Tibial artery (tissue), 4 donors: ENCODE measurements at regions not wholly inside any gene's neighbourhood (a gene's known extent, or its start where the extent isn't known, plus 50 kb on each side); places are given as distances from the start of the nearest gene placed in this dataset.

Experiments used
- DNase-seq, 2 donors: peaks; one replicate each; pipeline ENCODE4 v3.0.0-alpha.2; 2019
- H3K27ac ChIP-seq, 2 donors: fragments of 200-600 bp; sonication (generic) in 1 of 2; 1 replicate in 1 of 2; 2 replicates in 1 of 2; pipeline ENCODE4 v1.5.1; 2018 to 2019; ENCODE audit warnings: mild to moderate bottlenecking in 1 of 2
- H3K27me3 ChIP-seq, 2 donors: fragments of 200-600 bp; sonication (generic) in 1 of 2; one replicate each; pipeline versions ENCODE4 v1.5.1 to v1.6.0; 2016 to 2019
- H3K36me3 ChIP-seq, 3 donors: fragments of 200-600 bp; sonication (generic) in 2 of 3; one replicate each; pipeline ENCODE4 v1.5.1; 2016 to 2019; ENCODE audit warnings: mild to moderate bottlenecking in 2 of 3
- H3K4me1 ChIP-seq, 4 donors: fragments of 200-600 bp; sonication (generic) in 2 of 4; 1 replicate in 3 of 4; 2 replicates in 1 of 4; pipeline ENCODE4 v1.5.1; 2016 to 2019
- H3K4me3 ChIP-seq, 2 donors: fragments of 200-600 bp; sonication (generic) in 1 of 2; 1 replicate in 1 of 2; 2 replicates in 1 of 2; pipeline ENCODE4 v1.5.1; 2018 to 2019; ENCODE audit warnings: mild to moderate bottlenecking in 2 of 2
- H3K9me3 ChIP-seq, 3 donors: fragments of 200-600 bp; sonication (generic) in 1 of 3; one replicate each; pipeline ENCODE4 v1.5.1; 2016 to 2019
- intact Hi-C: fragments of 100-400 bp; cut with DNase I; formaldehyde crosslinking; loops from one replicate; pipeline ENCODE4 v1.15.0; 2023; ENCODE audit warnings: low total_unique reads
- TF ChIP-seq, protein P1 (sequence below), 2 experiments: fragments of 200-600 bp in 1 of 2; fragments of 450-650 bp in 1 of 2; IDR thresholded peaks; one replicate each; pipeline ENCODE4 v1.5.1; 2017 to 2019; ENCODE audit warnings: antibody characterized with exemption in 2 of 2, mild to moderate bottlenecking in 1 of 2, moderate library complexity in 1 of 2

DNA sequence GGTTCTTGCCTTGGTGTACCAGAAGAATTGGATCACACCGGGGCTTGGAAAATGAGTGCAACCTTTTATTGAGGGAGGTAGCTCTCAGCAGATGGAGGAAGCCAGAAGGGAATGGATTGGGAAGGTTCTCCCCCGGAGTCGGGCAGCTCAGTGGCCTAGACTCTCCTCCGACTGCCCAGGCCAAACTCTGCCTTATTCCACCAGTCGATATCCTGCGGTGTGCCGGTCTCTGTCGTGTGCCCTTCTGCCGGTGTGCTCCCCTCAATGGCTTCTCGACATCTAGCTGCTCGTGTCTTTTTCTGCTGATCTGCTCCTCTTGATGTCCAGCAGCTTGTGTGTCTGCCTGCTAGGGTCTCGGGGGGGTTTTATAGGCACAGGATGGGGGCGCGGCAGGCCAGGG is 87.4 kb upstream of the CCL21 start:
- Histone ChIP-seq H3K9me3 (no peaks in the 10 kb centered on the region), H3K4me3 (no peak overlapping the region), H3K36me3 (no peaks in the 10 kb centered on the region), H3K27ac (no peak overlapping the region), H3K4me1 (no peaks in the 10 kb centered on the region), H3K27me3 (no peaks in the 10 kb centered on the region)
- DNase-seq = no peak
- TF ChIP-seq, protein P1, sequence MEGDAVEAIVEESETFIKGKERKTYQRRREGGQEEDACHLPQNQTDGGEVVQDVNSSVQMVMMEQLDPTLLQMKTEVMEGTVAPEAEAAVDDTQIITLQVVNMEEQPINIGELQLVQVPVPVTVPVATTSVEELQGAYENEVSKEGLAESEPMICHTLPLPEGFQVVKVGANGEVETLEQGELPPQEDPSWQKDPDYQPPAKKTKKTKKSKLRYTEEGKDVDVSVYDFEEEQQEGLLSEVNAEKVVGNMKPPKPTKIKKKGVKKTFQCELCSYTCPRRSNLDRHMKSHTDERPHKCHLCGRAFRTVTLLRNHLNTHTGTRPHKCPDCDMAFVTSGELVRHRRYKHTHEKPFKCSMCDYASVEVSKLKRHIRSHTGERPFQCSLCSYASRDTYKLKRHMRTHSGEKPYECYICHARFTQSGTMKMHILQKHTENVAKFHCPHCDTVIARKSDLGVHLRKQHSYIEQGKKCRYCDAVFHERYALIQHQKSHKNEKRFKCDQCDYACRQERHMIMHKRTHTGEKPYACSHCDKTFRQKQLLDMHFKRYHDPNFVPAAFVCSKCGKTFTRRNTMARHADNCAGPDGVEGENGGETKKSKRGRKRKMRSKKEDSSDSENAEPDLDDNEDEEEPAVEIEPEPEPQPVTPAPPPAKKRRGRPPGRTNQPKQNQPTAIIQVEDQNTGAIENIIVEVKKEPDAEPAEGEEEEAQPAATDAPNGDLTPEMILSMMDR (IDR thresholded peaks at IDR 0.05) = no peak
- intact Hi-C loops = no loop called here

GRCh38 chr9:34796924-34797323 is 87.0 kb upstream of the CCL21 start:
- Histone ChIP-seq H3K4me3 (no peak overlapping the region), H3K27me3 (no peaks in the 10 kb centered on the region), H3K9me3 (no peaks in the 10 kb centered on the region), H3K27ac (no peak overlapping the region), H3K4me1 (no peaks in the 10 kb centered on the region), H3K36me3 (no peaks in the 10 kb centered on the region)
- intact Hi-C loops = no loop called here
- DNase-seq = no peak
- TF ChIP-seq, protein P1 (IDR thresholded peaks at IDR 0.05) = no peak

DNA sequence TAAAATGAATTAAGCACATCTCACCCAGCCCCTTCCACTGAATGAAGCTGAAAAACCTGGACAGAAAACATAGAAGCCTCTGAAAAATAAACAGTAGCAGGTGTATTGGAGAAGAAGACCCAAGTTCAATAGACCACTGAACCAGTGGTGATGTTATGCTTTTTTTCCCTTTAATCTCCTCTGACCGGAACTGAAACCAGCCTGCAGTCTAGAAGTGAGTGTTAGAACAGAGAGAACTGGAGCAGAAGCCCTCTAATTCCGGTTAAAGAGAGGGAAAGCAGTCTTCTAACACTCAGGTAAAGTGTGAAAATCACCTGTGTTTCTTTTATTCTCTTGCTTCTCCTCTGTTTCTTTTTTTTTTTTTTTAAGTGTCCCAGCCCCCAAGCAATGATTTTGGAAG is 83.5 kb upstream of the CCL21 start:
- H3K9me3 ChIP-seq = no peaks in the 10 kb centered on the region
- no peaks in the 10 kb centered on the region for H3K36me3 ChIP-seq
- intact Hi-C loops = no loop called here
- no peak overlapping the region for H3K27ac ChIP-seq
- TF ChIP-seq, protein P1 (IDR thresholded peaks at IDR 0.05) = no peak
- no peak overlapping the region for H3K4me3 ChIP-seq
- DNase-seq = no peak
- H3K27me3 ChIP-seq = no peaks in the 10 kb centered on the region
- H3K4me1 ChIP-seq = no peaks in the 10 kb centered on the region

DNA sequence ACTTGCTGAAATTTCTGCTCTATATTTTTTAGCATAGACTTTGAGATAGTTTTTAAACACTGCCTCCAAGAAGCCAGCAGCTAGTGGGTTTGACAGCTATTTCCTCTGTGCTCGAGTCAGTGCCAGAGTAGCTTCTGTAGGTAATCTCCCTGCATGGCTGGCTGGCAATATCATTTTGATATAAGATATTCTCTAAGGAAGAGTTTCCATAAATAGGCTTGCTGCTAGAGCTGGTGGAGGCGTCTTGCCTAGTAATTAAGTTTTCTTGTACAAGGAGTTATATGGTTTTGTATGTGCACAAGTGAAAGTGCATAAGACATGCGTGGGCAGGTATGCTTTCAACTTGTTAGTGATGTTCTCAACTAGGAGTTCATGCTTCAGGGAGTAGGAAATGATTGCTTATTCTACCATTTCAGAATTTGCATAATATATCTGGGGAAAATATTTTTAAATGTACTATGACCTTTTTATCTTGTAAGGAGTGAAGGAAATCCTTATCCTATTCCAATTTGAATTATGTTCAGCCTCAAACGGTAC is 74.1 kb upstream of the CCL21 start:
- H3K9me3 ChIP-seq = no peaks in the 10 kb centered on the region
- no peak overlapping the region for H3K4me3 ChIP-seq
- H3K36me3 ChIP-seq = no peaks in the 10 kb centered on the region
- intact Hi-C loops = no loop called here
- TF ChIP-seq, protein P1 (IDR thresholded peaks at IDR 0.05) = no peak
- no peak overlapping the region for H3K27ac ChIP-seq
- no peak for DNase-seq
- no peaks in the 10 kb centered on the region for H3K4me1 ChIP-seq
- H3K27me3 ChIP-seq = no peaks in the 10 kb centered on the region

DNA sequence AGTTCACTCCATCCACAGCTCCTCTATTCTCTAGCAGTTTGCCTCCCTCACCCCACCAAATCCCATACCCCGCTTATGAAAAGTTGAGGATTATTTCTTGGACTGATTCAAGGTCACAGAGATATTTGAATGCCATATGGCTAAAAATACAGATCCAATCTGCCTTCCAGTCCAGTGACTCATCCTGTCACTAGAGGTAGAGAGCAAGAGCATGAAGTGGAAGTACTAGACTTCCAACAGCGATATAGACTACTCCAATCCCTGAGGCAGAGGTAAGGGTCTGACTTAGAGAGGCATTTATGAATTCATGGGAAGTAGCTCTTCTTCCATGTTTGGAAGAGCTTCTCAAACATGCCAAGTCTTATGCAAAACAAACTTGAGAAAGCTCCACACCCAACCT is 72.4 kb upstream of the CCL21 start:
- intact Hi-C loops = no loop called here

More for the DNA sequence above, 72.4 kb upstream of the CCL21 start:
- no peak overlapping the region for H3K27ac ChIP-seq
- TF ChIP-seq, protein P1 (IDR thresholded peaks at IDR 0.05) = no peak
- no peaks in the 10 kb centered on the region for H3K27me3 ChIP-seq
- no peaks in the 10 kb centered on the region for H3K36me3 ChIP-seq
- no peak overlapping the region for H3K4me3 ChIP-seq
- no peaks in the 10 kb centered on the region for H3K9me3 ChIP-seq
- no peaks in the 10 kb centered on the region for H3K4me1 ChIP-seq
- no peak for DNase-seq
